H9 (cell line): ENCODE measurements at regions not wholly inside any gene's neighbourhood (a gene's known extent, or its start where the extent isn't known, plus 50 kb on each side); places are given as distances from the start of the nearest gene placed in this dataset.

Source experiments
- DNase-seq: peaks from one replicate; pipeline ENCODE4 v3.0.0-alpha.2; 2017
- H2AFZ ChIP-seq: one replicate; pipeline ENCODE4 v1.6.1; 2013; ENCODE audit warnings: mild to moderate bottlenecking, low read length, control low read depth, moderate library complexity
- H2AK5ac ChIP-seq: 2 replicates; pipeline ENCODE4 v1.6.1; 2013; ENCODE audit warnings: low read length, control low read depth, mixed read lengths; ENCODE audit not compliant: insufficient read length
- H2BK120ac ChIP-seq: one replicate; pipeline ENCODE4 v1.6.1; 2013; ENCODE audit warnings: low read depth, mild to moderate bottlenecking, low read length, control low read depth, inconsistent platforms; ENCODE audit not compliant: poor library complexity, severe bottlenecking
- H2BK12ac ChIP-seq: 2 replicates; pipeline ENCODE4 v1.6.1; 2013; ENCODE audit warnings: low read length, control low read depth, mixed read lengths, low read depth; ENCODE audit not compliant: insufficient read length
- H2BK15ac ChIP-seq: 2 replicates; pipeline ENCODE4 v1.6.1; 2013; ENCODE audit warnings: low read depth, low read length, control low read depth
- H2BK20ac ChIP-seq: one replicate; pipeline ENCODE4 v1.6.1; 2013; ENCODE audit warnings: low read depth, mild to moderate bottlenecking, low read length, control low read depth, inconsistent platforms; ENCODE audit not compliant: poor library complexity, severe bottlenecking
- H2BK5ac ChIP-seq: 2 replicates; pipeline ENCODE4 v1.6.1; 2013; ENCODE audit warnings: low read length, control low read depth, mixed read lengths; ENCODE audit not compliant: insufficient read length
- H3K14ac ChIP-seq: 2 replicates; pipeline ENCODE4 v1.6.1; 2013; ENCODE audit warnings: low read length, control low read depth; ENCODE audit not compliant: insufficient read depth
- H3K18ac ChIP-seq: 2 replicates; pipeline ENCODE4 v1.6.1; 2013; ENCODE audit warnings: low read depth, mild to moderate bottlenecking, mixed read lengths, low read length, control low read depth; ENCODE audit not compliant: insufficient read length
- H3K23ac ChIP-seq: 2 replicates; pipeline ENCODE4 v1.6.1; 2013; ENCODE audit warnings: low read length, control low read depth, mixed read lengths, low read depth; ENCODE audit not compliant: insufficient read length
- H3K23me2 ChIP-seq: 2 replicates; pipeline ENCODE4 v1.6.1; 2013; ENCODE audit warnings: low read depth, mild to moderate bottlenecking, mixed read lengths, low read length, control low read depth; ENCODE audit not compliant: insufficient read length, poor library complexity, severe bottlenecking
- H3K27ac ChIP-seq: 2 replicates; pipeline ENCODE4 v1.5.1; 2013; ENCODE audit warnings: low read length, control low read depth, mixed read lengths, low read depth; ENCODE audit not compliant: insufficient read length
- H3K27me3 ChIP-seq: 2 replicates; pipeline ENCODE4 v1.6.1; 2013; ENCODE audit warnings: low read length, control low read depth, inconsistent platforms; ENCODE audit not compliant: insufficient read depth
- H3K4ac ChIP-seq: 2 replicates; pipeline ENCODE4 v1.6.1; 2013; ENCODE audit warnings: low read depth, mild to moderate bottlenecking, control low read depth, inconsistent platforms, low read length, moderate library complexity
- H3K4me1 ChIP-seq: 2 replicates; pipeline ENCODE4 v1.6.1; 2013; ENCODE audit warnings: low read length, control low read depth, inconsistent platforms; ENCODE audit not compliant: insufficient read depth
- H3K4me2 ChIP-seq: 2 replicates; pipeline ENCODE4 v1.6.1; 2013; ENCODE audit warnings: low read length, control low read depth, mixed read lengths; ENCODE audit not compliant: insufficient read length, insufficient read depth
- H3K56ac ChIP-seq: 2 replicates; pipeline ENCODE4 v1.6.1; 2013; ENCODE audit warnings: low read depth, mild to moderate bottlenecking, mixed read lengths, low read length, control low read depth; ENCODE audit not compliant: insufficient read length
- H3K79me1 ChIP-seq: 2 replicates; pipeline ENCODE4 v1.6.1; 2013; ENCODE audit warnings: low read depth, mild to moderate bottlenecking, moderate library complexity, low read length, control low read depth, inconsistent platforms; ENCODE audit not compliant: insufficient read depth, poor library complexity, severe bottlenecking
- H3K79me2 ChIP-seq: 2 replicates; pipeline ENCODE4 v1.6.1; 2013; ENCODE audit warnings: low read length, control low read depth, inconsistent platforms; ENCODE audit not compliant: insufficient read depth
- H3K9ac ChIP-seq: 2 replicates; pipeline ENCODE4 v1.6.1; 2013; ENCODE audit warnings: low read length, control low read depth, mixed read lengths; ENCODE audit not compliant: insufficient read length; ENCODE audit errors: extremely low read depth
- H3K9me3 ChIP-seq: one replicate; pipeline ENCODE4 v1.6.1; 2013; ENCODE audit warnings: low read depth, low read length, inconsistent platforms; ENCODE audit not compliant: control insufficient read depth
- H3T11ph ChIP-seq: one replicate; pipeline ENCODE4 v1.6.1; 2013; ENCODE audit warnings: mild to moderate bottlenecking, low read length, control low read depth, inconsistent platforms
- H4K20me1 ChIP-seq: one replicate; pipeline ENCODE4 v1.6.1; 2013; ENCODE audit not compliant: control insufficient read depth, insufficient read length, insufficient read depth
- H4K5ac ChIP-seq: 2 replicates; pipeline ENCODE4 v1.6.1; 2013; ENCODE audit warnings: low read depth, mild to moderate bottlenecking, mixed read lengths, low read length, control low read depth; ENCODE audit not compliant: insufficient read length
- H4K8ac ChIP-seq: replicated peaks from 2 replicates; pipeline ENCODE4 v1.6.1; 2013; ENCODE audit warnings: low read length, control low read depth, mixed read lengths, low read depth; ENCODE audit not compliant: insufficient read length
- H4K91ac ChIP-seq: 2 replicates; pipeline ENCODE4 v1.6.1; 2013; ENCODE audit warnings: low read depth, mild to moderate bottlenecking, moderate library complexity, mixed read lengths, low read length, control low read depth; ENCODE audit not compliant: insufficient read length
- H3K27ac Mint-ChIP-seq, 3 experiments: 2 replicates in 2 of 3; 3 replicates in 1 of 3; pipeline ENCODE4 v1.8.0; 2020 to 2021; ENCODE audit warnings: mixed read lengths in 3 of 3, mild to moderate bottlenecking in 1 of 3, moderate library complexity in 1 of 3
- H3K27me3 Mint-ChIP-seq: 2 replicates; pipeline ENCODE4 v1.8.0; 2021; ENCODE audit warnings: low read depth, mild to moderate bottlenecking, moderate library complexity, mixed read lengths
- H3K36me3 Mint-ChIP-seq, 3 experiments: 2 replicates in 2 of 3; 3 replicates in 1 of 3; pipeline ENCODE4 v1.8.0; 2020 to 2021; ENCODE audit warnings: low read depth in 3 of 3, mixed read lengths in 3 of 3; ENCODE audit not compliant: insufficient read depth in 1 of 3
- H3K4me1 Mint-ChIP-seq, 2 experiments: 2 replicates each; pipeline ENCODE4 v1.8.0; 2020; ENCODE audit warnings: mixed read lengths in 2 of 2
- H3K4me3 Mint-ChIP-seq, 2 experiments: 2 replicates in 1 of 2; 3 replicates in 1 of 2; pipeline ENCODE4 v1.8.0; 2020 to 2021; ENCODE audit warnings: mild to moderate bottlenecking in 2 of 2, mixed read lengths in 2 of 2, moderate library complexity in 1 of 2
- H3K9me3 Mint-ChIP-seq, 2 experiments: 2 replicates in 1 of 2; 3 replicates in 1 of 2; pipeline ENCODE4 v1.8.0; 2020; ENCODE audit warnings: mild to moderate bottlenecking in 2 of 2, mixed read lengths in 2 of 2, moderate library complexity in 1 of 2
- CTCF ChIP-seq: fragments of 200-600 bp; sonication (generic); conservative IDR thresholded peaks from 3 replicates; pipeline ENCODE4 v1.8.0; 2021; ENCODE audit warnings: antibody characterized with exemption, mild to moderate bottlenecking
- WGBS: extraction: QIAGEN DNeasy Blood & Tissue Kit; methylation state at CpG from one replicate; pipeline ENCODE4 v1.1.7; 2013; ENCODE audit warnings: missing lambda C conversion rate, low lambda C conversion rate, mixed read lengths; ENCODE audit not compliant: insufficient read length; ENCODE audit errors: extremely low coverage; 5-methylcytosine and 5-hydroxymethylcytosine counted together

GRCh38 chr4:140238351-140239056 lies 84.5 kb upstream of the MAML3 start:
- H2BK120ac ChIP-seq: peak overlapping the region; percentile 23
- WGBS: no CpG with 5 or more reads among the region's 13 CpGs
- H3K79me2 ChIP-seq: no peaks in the 10 kb centered on the region
- no peak overlapping the region for H2AFZ ChIP-seq
- H3K9ac ChIP-seq: no peak overlapping the region
- peak overlapping the region; percentile 30 for H3K4me2 ChIP-seq
- H3K9me3 ChIP-seq: no peaks in the 10 kb centered on the region
- peak overlapping the region; percentile 38; the same call in 1 of the 2 replicates for H3K4ac ChIP-seq
- H3K23ac ChIP-seq: no peak overlapping the region
- no peaks in the 10 kb centered on the region for H3K27me3 ChIP-seq
- Mint-ChIP-seq H3K27ac (peak overlapping the region; percentile 89 to 94 (median 89)), H3K36me3 (no peaks in the 10 kb centered on the region), H3K9me3 (no peaks in the 10 kb centered on the region), H3K4me3 (peak overlapping the region in 1 of 2 experiments; percentile 72; a peak in 2 of 5 replicates), H3K4me1 (peaks cover 62 to 67% of the 10 kb centered on the region in 2 experiments), H3K27me3 (no peaks in the 10 kb centered on the region; the same call in 1 of the 2 replicates)
- peak overlapping the region; percentile 80 for H3K18ac ChIP-seq
- no peaks in the 10 kb centered on the region for H4K20me1 ChIP-seq
- no peak overlapping the region for H3K56ac ChIP-seq
- DNase-seq: peak; percentile 60
- TF ChIP-seq CTCF: no peak
- no peak overlapping the region for H2BK5ac ChIP-seq
- no peaks in the 10 kb centered on the region for H3K23me2 ChIP-seq
- peaks cover 20% of the 10 kb centered on the region for H3K4me1 ChIP-seq
- peak overlapping the region; percentile 10 for H3K27ac ChIP-seq
- no peak overlapping the region for H3K14ac ChIP-seq
- H4K5ac ChIP-seq: no peak overlapping the region
- no peaks in the 10 kb centered on the region for H3K79me1 ChIP-seq
- no peak overlapping the region for H2AK5ac ChIP-seq
- H2BK20ac ChIP-seq: no peak overlapping the region
- H4K8ac ChIP-seq: no peak overlapping the region
- no peak overlapping the region for H4K91ac ChIP-seq
- no peak overlapping the region for H2BK12ac ChIP-seq
- H3T11ph ChIP-seq: no peak overlapping the region
- no peak overlapping the region for H2BK15ac ChIP-seq
